ENCODE measurements at regions not wholly inside any gene's neighbourhood (a gene's known extent, or its start where the extent isn't known, plus 50 kb on each side); places are given as distances from the start of the nearest gene placed in this dataset.

DNA sequence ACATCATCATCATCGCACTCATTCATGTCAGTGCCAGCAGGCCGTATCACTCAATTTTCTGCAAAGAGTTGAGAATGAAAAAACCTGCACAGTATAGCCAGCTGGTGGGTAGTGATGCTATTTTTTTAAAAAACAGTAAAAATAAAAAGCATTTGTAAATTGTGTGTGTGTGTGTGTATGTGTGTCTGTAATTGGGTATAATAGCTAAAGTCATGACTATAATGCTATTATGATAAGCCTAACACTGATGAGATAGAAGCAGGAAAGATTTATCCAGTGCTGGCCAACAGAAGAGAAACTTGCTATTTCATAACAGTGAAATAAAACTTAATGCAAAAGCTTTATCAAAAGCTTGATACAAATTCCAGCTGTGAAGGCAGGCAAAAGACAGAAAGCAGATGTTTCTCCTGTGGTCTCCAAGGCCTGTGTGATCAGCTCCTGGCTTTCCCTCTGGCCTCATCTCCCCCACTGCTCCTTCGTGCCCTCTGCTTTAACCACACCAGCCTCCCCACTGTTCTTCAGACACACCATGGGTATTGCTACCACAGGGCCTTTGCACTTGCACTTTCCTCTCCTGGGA lies 206.2 kb upstream of the IRX5 start:
- DNase-seq (ENCODE audit: low read depth), result no peak

DNA sequence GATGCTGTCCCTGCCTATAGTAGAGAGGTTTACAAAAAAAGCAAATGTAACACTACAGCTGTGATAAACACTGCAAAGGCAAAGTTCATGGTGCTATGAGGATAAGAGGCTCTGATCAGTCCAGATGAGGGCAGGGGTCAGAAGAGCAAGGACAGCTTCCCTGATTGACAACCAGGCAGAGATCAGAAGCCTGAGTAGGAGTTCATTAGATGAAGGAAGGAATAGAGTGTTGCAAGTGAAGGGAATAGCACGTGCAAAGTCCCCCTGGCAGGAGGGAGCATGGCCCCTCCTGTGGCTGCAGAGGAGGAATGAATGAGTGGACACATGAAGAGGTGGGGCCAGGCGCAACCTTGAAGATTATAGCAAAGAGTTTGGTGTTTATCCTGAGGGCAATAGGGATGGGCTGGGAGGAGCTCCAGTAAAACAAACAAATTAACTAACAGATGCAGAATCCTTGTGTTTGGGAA lies 208.4 kb upstream of the IRX5 start:
- no peak for DNase-seq (ENCODE audit: low read depth)

DNA sequence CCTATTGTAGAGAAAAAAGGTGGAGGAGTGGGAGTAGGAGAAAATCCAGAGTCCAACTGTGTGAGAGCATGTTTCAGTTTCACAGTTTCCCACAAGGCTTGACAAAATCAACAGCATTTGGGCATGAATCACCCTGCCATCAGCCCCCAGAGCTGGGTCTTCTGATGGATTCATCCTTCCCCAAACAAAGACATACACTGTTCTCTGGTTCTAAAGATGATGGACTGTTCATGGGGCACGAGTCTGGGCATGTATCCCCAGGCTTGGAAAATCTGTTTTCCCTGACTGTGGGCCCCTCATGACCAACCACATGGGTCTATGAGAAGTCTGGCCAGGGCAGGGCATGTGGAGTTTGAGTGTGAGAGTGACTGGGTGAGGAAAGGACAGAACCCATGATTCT lies 210.4 kb upstream of the IRX5 start:
- no peak for DNase-seq (ENCODE audit: low read depth)

DNA sequence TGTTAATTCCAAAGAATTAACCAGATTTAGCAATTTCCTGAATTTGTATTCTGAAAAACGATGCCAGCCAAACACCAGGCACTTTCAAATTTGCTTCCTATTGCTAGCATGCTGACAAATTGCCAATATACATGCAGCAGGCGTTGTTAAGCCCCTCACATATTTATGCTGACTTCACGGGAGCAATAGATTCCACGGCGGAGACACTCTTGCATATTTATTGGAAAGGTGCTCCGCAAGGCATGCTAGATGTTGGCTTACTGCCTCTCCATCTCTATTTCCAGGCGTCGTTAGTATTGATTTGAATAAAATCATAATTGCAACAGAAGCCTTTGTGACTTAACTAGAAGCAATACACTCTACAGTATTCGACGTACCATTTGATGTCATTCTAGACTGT lies 211.0 kb upstream of the IRX5 start:
- no peak for DNase-seq (ENCODE audit: low read depth)

DNA sequence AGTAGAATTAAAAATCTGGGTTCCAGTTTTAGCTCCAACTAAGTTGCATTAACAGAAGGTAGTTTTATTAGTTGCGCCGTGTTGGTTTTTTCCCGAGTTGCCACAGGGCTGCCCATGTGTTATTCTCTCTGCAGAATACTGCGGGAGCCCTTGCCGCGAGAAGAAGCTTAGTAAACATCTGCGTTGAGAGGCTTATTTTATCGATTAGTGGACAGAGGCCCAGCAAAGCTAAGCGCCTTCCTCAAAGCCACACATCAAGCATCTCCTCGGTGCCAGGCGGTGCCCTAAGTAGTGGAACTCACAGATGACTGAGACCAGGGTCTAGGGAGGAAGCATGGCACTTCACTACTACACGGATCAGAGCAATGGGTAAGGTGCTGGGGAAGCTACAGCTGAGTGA lies 212.3 kb upstream of the IRX5 start:
- DNase-seq (ENCODE audit: low read depth), result no peak

DNA sequence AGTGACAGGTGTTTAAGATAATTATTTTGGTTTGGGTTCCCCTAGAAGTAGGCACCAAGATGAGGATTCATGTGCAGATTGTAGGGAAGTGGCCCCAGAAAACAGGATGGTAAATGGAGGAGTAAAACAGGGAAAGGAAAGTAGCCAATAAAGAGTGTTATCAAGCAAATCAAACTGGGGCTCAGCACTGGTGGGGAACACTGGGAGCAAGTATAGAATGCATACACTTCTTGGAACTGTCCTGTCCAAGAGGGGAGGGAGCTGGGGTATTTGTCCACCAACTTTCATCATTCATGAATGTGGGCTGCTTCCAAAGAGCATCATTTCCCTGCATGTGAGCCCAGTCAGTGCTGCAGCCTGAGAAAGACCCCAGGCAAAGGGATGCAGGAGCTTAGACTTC lies 215.7 kb upstream of the IRX5 start:
- no peak for DNase-seq (ENCODE audit: low read depth)

DNA sequence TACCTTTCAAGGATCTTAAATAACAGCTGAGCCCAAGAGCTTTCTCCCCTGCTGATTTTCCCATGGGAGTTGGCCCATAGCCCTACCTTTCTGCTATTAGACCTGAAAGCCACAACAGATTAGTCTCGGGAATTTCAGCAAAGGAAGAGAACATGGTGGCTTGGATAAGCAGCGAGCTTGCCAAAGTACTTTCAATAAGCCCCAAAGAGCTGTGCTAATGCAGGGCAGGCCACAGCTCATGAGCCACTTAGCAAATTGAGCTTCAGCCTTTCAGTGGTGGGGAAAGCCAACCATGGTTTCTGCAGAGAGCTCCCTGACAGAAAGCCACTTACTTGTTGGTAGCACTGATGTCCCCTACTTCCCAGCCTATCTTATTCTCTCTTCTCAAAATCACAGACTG lies 217.8 kb upstream of the IRX5 start:
- no peak for DNase-seq (ENCODE audit: low read depth)

DNA sequence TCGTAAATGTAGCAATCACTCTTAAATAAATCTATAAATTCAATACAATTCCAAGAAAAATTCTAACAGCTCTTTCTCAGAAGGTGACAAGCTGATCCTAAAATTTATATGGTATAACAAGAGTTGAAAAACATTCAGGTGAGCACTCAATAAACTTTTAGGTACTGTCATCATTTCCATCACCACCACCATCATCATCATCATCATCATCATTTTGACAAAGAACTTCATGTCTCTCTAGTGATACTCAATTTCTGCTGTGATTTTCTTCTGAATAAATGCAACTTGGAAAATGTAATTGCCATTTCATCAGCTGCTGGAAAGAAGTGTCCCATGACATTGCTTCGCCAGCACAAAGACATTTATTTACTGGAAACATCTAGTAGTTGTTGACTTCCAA lies 222.9 kb upstream of the IRX5 start:
- DNase-seq (ENCODE audit: low read depth), result no peak

DNA sequence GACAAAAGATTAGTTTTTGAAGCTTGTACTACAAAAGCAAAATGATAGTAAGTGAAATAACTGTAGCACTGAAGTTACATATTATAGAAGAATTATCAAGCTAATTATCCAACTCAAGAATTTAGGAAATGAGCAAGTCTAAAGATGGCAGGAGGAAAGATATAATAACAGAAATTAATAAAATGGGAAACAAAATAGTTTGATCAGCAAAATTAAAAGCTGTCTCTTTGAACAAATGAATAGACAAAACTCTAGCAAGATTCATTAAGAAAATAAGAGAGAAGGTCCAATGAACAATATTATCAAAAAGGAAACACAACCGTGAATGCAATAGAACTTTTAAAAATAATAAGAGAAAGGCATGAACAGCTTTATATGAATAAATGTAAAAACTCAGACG lies 224.3 kb upstream of the IRX5 start:
- no peak for DNase-seq (ENCODE audit: low read depth)

DNA sequence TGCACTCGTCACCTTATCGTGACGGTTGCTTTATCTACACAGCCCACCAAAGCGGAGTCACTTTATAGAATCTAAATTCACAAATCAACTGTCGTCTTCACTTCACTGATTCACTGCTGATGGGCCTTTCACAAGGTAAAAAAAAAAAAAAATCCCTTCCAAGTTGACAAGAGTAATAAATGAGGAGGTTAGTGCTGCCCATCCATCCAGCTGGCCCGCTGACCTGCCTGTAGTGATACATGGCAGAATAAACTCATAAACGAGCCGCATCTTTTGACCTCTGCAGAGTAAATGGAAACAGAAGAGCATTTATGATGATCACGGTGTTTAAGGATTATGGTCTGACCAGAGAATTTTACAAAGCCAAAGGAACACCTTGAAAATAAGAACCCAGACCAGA lies 227.3 kb upstream of the IRX5 start:
- no peak for DNase-seq (ENCODE audit: low read depth)

DNA sequence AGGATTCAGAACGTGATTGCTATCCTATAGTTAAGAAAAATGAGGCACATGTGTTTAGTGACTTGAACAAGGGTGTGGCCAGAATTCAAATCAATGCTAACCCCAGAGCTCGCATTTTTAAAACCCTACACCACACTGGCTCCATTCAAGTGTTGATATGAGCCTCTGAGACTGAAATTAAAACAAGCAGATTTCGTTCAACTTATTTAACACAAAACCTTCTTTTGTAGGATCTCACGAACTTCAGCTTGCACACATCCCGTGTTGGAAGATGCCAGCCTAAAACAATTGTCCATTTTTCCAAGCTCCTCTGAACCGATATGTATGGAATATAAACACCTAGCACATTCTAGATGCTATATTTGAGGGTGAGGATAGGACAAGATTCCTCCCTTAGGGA lies 231.0 kb upstream of the IRX5 start:
- DNase-seq (ENCODE audit: low read depth), result no peak

DNA sequence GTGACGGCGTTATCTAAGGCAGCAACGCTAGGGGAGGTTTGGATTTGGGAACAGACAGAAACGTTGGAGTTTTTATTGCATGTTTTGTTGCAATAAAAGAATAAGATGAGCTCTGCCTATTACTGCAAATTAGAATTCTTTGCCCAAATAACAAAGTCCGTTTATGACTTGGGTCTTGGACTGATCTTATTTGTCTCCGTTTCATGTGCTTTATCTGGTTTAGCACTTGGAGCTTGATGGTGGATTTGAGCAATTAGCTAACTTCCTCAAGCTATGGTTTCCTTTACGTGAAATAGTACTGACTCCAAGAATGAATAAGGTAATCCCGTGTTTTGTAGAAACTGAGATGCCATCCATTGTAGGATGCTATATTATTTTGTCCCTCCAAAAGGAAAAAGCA lies 233.0 kb upstream of the IRX5 start:
- no peak for DNase-seq (ENCODE audit: low read depth)

DNA sequence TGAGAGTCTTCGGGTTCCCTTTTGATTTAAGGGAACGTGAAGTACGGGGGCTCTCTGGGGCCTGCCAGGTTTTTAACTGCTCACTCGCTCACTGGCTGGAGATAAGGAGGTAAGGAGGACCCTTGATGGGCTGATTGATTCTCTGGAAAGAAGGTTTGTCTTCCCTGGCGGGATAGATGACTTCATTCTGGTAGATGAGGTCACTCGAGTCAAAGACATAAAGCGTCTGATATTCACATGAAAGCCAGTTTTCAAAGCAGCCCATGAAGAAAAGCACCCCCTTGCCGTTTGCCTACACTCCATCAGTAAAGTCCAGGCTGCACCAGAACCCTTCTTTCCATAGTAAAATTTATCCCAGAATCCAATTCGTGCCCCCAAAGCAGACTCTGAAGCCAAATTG lies 233.7 kb upstream of the IRX5 start:
- no peak for DNase-seq (ENCODE audit: low read depth)

DNA sequence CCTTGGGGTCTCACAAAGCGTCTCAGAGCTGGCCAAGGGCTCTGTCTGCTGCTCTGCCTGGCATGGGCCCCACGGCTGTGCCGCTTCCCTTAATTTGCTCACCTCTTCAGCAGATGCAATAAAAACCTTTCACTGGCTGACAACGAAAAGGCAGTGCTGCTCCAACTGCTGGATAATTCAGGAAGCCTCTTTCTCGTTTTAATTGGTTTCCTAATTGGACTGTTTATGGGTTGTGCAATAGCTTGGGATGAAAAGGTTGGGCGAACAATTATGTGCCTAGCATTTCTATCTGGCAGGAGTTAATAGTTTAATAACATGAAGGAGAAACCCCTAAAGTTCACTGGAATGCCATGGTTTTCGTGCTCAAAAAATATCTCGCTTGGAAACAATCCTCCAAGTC lies 234.1 kb upstream of the IRX5 start:
- DNase-seq (ENCODE audit: low read depth), result no peak

DNA sequence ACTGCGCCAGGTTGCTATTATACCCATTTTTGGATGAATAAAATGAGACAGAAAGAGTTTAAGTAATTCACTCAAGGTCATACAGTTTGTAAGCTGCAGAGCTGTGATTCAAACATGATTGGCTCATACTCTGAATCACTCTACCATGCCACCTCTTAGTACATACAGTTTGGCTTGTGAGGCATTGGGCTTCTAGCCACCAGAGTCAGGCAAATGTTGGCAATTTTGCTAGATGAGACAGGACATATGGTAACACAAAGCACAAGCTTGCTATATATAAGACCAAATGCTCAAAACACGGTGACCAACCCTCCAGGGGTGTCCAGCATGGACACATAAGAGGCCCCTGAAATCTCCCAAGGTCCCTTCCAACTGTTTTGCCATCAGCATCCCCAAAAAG lies 236.0 kb upstream of the IRX5 start:
- no peak for DNase-seq (ENCODE audit: low read depth)

DNA sequence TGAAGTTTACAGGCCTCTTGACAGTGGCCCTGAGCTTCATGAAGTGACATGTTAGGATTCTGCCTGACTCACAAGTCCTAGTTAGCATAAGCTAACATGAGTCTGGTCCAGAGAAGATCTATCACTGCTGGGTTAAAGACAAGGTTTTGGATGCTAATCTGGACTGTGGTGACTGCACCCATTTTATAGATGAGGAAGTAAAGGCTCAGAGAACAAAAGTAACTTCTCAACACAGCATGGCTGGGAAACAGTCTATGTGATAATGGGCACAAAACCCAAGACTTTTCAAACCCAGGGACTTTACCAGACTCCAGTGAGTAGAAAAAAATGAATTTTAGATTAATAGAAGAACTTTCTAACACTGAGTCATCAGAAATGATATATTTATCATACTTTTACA lies 236.8 kb upstream of the IRX5 start:
- DNase-seq (ENCODE audit: low read depth), result no peak

DNA sequence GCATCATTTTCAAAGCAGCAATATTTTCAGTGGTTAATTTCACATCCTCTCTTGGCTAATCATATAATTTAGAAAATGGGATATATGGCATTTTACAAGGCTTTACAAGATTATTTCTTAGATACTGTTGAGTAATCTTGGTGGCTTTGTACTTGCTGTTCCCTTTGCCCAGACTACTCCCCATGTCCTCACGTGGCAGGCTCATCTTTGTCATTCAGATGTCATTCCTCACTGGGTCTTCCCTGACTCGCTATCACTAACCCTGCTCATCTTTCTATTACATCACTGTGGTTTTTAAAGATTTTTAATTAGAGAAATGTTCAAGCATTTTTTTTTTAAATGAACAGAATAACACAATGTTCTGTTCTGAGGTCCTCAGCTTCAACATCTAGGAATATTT lies 240.0 kb upstream of the IRX5 start:
- no peak for DNase-seq (ENCODE audit: low read depth)

DNA sequence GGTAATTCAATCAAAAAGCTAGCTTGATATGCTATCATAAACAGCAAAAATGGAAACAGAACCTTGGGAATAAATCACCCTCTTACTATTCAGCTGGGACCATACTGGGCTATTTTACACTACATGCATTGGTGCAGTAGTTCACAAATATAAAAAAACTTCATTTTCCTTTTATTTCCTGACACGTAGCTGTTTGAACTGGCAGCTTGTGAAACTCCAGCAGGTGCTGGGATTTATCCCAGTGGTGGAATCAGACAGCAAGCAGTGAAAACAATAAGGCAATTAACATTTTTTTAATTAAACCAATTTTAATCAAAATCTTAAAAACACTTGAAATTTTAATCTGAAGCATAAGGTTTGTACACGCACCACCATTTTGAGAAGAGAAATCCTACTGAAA lies 240.4 kb upstream of the IRX5 start:
- DNase-seq (ENCODE audit: low read depth), result no peak

DNA sequence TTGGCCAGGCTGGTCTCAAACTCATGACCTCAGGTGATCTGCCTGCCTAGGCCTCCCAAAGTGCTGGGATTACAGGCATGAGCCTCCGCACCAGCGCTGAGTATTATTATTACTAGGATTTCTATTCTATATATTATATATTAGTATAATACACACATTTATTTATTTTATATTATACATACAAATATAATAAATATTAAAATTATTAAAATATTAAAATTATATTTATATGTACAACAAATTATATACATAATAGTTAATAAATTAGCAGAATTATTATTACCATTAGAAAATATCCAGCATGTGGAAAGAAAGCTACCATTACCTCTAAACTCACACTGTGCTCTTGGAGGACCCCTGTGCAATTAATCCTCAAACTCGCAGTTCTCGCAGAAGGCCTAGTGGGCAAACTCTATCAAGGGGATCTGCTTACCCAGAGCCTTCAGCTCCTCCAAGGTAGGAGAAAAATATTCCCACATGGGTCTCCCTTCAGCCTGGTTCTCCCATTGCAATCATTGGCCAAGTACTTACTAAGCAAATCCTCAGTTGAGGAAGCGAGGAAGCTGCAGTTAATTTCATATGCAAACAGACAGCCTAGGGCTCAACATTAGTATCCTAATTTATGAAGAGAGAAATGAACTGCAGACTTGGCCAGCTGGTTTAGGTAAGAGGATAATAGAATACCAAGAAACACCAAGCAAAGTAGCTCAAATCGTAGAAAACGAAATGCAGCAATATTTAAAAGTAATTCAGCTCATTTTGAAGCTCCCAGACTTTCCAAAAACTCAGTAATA lies 241.4 kb upstream of the IRX5 start:
- no peak for DNase-seq (ENCODE audit: low read depth)

DNA sequence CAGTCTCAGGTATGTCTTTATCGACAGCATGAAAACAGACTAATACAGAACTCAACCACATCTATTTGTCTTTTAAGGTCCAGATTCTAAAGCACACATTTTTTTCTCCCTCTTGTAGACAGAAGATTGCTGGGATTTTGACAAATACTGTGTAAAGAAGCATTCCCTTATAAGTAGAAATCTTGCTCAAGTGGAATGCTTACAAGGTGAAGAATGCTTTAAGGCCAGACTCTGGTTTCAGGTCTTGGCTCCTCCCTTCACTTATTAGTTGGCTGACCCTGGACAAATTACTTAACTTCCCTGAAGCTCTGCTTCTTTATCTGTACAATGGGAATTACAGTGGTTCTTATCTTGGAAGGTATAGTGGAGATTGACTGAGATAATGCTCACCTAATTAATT lies 242.3 kb upstream of the IRX5 start:
- no peak for DNase-seq (ENCODE audit: low read depth)

DNA sequence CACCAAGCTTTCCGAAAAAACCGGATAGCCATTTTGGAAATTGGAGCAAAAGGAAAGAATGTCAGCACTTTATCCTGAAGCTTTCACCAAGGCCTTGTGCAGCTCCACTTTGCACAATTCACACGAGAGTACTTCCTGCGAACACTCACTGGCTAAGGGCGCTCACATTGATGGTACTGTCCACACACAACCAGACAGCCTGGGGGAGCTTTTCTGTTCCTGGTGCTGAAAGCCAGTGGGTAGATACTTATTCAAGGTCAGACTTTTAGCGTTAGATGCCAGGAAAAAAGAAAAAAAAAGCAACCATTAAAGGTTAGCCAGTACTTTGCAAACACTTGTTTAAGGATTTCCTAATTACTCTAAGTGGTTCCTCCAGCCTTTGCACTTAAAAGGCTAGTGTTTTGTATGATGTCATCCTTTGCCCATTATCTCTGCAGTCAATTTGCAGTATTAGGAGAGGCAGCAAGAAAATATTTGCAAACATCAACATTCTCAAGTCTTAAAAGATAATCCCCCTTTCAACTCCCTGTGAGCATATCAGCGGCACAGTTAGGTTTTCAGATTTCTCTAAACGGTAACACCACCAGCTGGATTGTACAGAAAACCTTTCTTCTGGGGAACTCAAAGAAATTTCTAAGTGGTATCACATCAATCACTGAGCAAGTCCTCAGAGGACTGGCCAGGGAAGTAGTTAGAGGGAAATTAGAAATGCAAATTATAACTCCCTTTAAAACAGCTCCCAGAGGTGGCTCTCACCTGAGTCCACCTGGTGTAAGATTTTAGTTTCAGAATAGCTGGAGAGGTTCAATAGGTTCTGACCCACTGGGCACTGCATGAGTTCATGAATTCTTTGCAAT lies 243.4 kb upstream of the IRX5 start:
- no peak for DNase-seq (ENCODE audit: low read depth)

DNA sequence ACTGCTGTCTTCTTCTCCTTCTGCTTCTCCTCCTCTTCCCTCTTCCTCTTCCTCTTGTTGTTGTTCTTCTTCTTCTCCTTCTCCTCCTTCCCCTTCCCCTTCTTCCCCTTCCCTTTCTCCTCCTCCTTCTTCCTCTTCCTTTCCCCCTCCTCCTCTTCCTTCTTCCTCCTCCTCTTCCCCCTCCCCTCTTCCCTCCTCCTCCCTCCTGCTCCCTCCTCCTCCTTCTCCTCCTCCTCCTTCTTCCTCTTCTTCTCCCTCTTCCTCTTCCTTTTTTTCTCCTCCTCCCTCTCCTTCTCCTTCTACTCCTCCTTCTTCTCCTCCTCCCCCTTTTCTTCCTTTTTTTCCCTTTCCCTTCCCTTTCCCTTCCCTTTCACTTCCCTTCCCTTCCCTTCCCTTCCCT lies 245.0 kb upstream of the IRX5 start:
- no peak for DNase-seq (ENCODE audit: low read depth)

DNA sequence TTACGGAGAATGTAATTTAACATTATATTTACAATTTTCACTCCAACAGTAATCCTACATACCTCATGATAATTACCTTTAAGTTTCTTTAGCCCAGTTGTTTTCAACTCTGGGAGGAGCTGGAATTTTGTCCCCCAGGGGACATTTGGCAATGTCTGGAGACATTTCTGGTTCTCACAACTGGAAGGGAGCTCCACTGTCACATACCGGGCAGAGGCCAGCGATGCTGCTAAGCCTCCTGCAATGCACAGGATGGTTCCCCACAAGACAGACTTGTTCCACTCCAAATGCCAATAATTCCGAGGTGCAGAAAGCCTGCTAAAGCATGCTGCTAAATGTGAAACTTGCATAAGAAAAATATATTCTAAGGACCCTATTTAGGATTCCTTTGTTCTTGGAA lies 251.1 kb upstream of the IRX5 start:
- no peak for DNase-seq (ENCODE audit: low read depth)

Data from iris pigment epithelial cell (primary cell).